Endothelial cell of umbilical vein (primary cell): ENCODE measurements at regions not wholly inside any gene's neighbourhood (a gene's known extent, or its start where the extent isn't known, plus 50 kb on each side); places are given as distances from the start of the nearest gene placed in this dataset.

Experiments used
- BruUV-seq: library from RNA; stranded (reverse); fragments of 400-500 nt; replicated peaks from 2 replicates; lab custom pipeline; 2021; lab: Mats Ljungman, UMichigan
- CTCF ChIA-PET: fragments of 300-600, 350-600 bp; sonication (Branson Sonifier 250); formaldehyde crosslinking; loops from one replicate; lab custom pipeline; 2021; ENCODE audit warnings: antibody characterized with exemption, inconsistent platforms; lab: Charles Lee
- POLR2A ChIA-PET: fragments of 300-600, 350-600 bp; sonication (Branson Sonifier 250); formaldehyde crosslinking; loops from one replicate; lab custom pipeline; 2021; ENCODE audit warnings: antibody characterized with exemption, inconsistent platforms; lab: Charles Lee
- DNase-seq: peaks from one replicate; pipeline ENCODE4 v3.0.0-alpha.2; 2011; ENCODE audit warnings: low read depth, low spot score
- FAIRE-seq: peaks from 2 replicates; lab custom pipeline; 2011; peaks lifted over from hg19 to GRCh38; lab: Jason Lieb, UNC
- H2AFZ ChIP-seq: 2 replicates; pipeline ENCODE4 v1.6.0; 2012; ENCODE audit warnings: low read depth, low read length, control low read depth, inconsistent platforms
- H3K27ac ChIP-seq: 2 replicates; pipeline ENCODE4 v1.5.1; 2011; ENCODE audit warnings: low read depth, mild to moderate bottlenecking, control low read depth, low read length, moderate library complexity; ENCODE audit not compliant: insufficient read depth
- H3K27me3 ChIP-seq, 2 experiments: 2 replicates each; pipeline versions ENCODE4 v1.6.0 to v1.6.1; 2011; ENCODE audit warnings: low read length in 2 of 2, mixed read lengths in 1 of 2; ENCODE audit not compliant: control insufficient read depth in 2 of 2, insufficient read depth in 2 of 2
- H3K36me3 ChIP-seq, 2 experiments: 2 replicates in 1 of 2; 3 replicates in 1 of 2; pipeline ENCODE4 v1.5.1; 2011; ENCODE audit warnings: low read length in 2 of 2, mild to moderate bottlenecking in 1 of 2, moderate library complexity in 1 of 2; ENCODE audit not compliant: control insufficient read depth in 2 of 2, insufficient read depth in 2 of 2; ENCODE audit errors: extremely low read depth in 1 of 2
- H3K4me1 ChIP-seq: 3 replicates; pipeline ENCODE4 v1.5.1; 2011; ENCODE audit warnings: mild to moderate bottlenecking, low read length; ENCODE audit not compliant: control insufficient read depth, insufficient read depth; ENCODE audit errors: extremely low read depth
- H3K4me2 ChIP-seq: 2 replicates; pipeline ENCODE4 v1.6.1; 2011; ENCODE audit warnings: low read length, control low read depth, mixed read lengths; ENCODE audit not compliant: insufficient read depth
- H3K4me3 ChIP-seq, 3 experiments: fragments of 200-600 bp in 1 of 3; sonication (generic), shearing (Covaris generic) in 1 of 3; replicated peaks in 1 of 3; 2 replicates each; pipeline ENCODE4 v1.5.1; 2011 to 2016; ENCODE audit warnings: control low read depth in 3 of 3, low read length in 3 of 3, mild to moderate bottlenecking in 2 of 3, inconsistent platforms in 1 of 3, low read depth in 1 of 3, moderate library complexity in 1 of 3; ENCODE audit not compliant: insufficient read depth in 1 of 3
- H3K79me2 ChIP-seq: 2 replicates; pipeline ENCODE4 v1.6.0; 2012; ENCODE audit warnings: low read length, inconsistent platforms; ENCODE audit not compliant: control insufficient read depth, insufficient read depth
- H3K9ac ChIP-seq: replicated peaks from 2 replicates; pipeline ENCODE3; 2011; ENCODE audit warnings: low read length, control low read depth; ENCODE audit not compliant: insufficient read depth; ENCODE audit errors: extremely low read depth
- H3K9me1 ChIP-seq: replicated peaks from 3 replicates; pipeline ENCODE4 v1.6.0; 2011; ENCODE audit warnings: mild to moderate bottlenecking, low read length; ENCODE audit not compliant: control insufficient read depth, insufficient read depth; ENCODE audit errors: extremely low read depth
- H3K9me3 ChIP-seq: replicated peaks from 2 replicates; pipeline ENCODE4 v1.5.1; 2012; ENCODE audit warnings: low read length, inconsistent platforms; ENCODE audit not compliant: control insufficient read depth, insufficient read depth
- H4K20me1 ChIP-seq: replicated peaks from 2 replicates; pipeline ENCODE3; 2011; ENCODE audit warnings: mild to moderate bottlenecking, low read length; ENCODE audit not compliant: control insufficient read depth, insufficient read depth; ENCODE audit errors: extremely low read depth
- CTCF ChIP-seq, 2 donors: IDR thresholded peaks; 1 replicate in 1 of 2; 2 replicates in 1 of 2; pipeline ENCODE4 v1.5.1; 2011; ENCODE audit warnings: low read length in 2 of 2, mild to moderate bottlenecking in 2 of 2, moderate library complexity in 2 of 2, control low read depth in 1 of 2, inconsistent platforms in 1 of 2, low read depth in 1 of 2; ENCODE audit not compliant: insufficient read depth in 1 of 2; ENCODE audit errors: extremely low read depth in 1 of 2
- EZH2 ChIP-seq: IDR thresholded peaks from 2 replicates; pipeline ENCODE4 v1.6.1; 2012; ENCODE audit warnings: borderline replicate concordance, low read depth, mild to moderate bottlenecking, moderate library complexity, low read length, inconsistent platforms; ENCODE audit not compliant: severe bottlenecking
- FOS ChIP-seq: IDR thresholded peaks from 2 replicates; pipeline ENCODE4 v1.6.1; 2011; ENCODE audit warnings: mild to moderate bottlenecking, low read length, moderate library complexity, borderline replicate concordance; ENCODE audit not compliant: insufficient read depth
- GATA2 ChIP-seq: IDR thresholded peaks from 2 replicates; pipeline ENCODE4 v1.7.0; 2011; ENCODE audit warnings: low read depth, mild to moderate bottlenecking, moderate library complexity, mixed read lengths, low read length; ENCODE audit not compliant: insufficient read length, insufficient read depth
- JUN ChIP-seq: IDR thresholded peaks from 2 replicates; pipeline ENCODE4 v1.6.1; 2011; ENCODE audit warnings: borderline replicate concordance, low read depth; ENCODE audit not compliant: insufficient read length, insufficient read depth
- MAX ChIP-seq: IDR thresholded peaks from 2 replicates; pipeline ENCODE4 v1.6.1; 2011; ENCODE audit not compliant: insufficient read depth, insufficient read length
- POLR2A ChIP-seq: IDR thresholded peaks from 2 replicates; pipeline ENCODE4 v1.6.1; 2012; ENCODE audit warnings: low read depth, mild to moderate bottlenecking, control low read depth, low read length
- POLR2AphosphoS5 ChIP-seq: IDR thresholded peaks from 2 replicates; pipeline ENCODE4 v1.6.1; 2012; ENCODE audit warnings: low read depth, mild to moderate bottlenecking, control low read depth, low read length, moderate library complexity; ENCODE audit not compliant: insufficient read depth
- dilution Hi-C: fragments of 300-500 bp; cut with MboI; formaldehyde crosslinking; loops from one replicate; pipeline ENCODE4 v1.15.0; 2019; ENCODE audit warnings: low sequenced_read_pairs; ENCODE audit not compliant: extremely low pct_ligation_motif_present
- intact Hi-C: fragments of 100-400 bp; cut with micrococcal nuclease; formaldehyde crosslinking; loops from one replicate; pipeline ENCODE4 v1.10.0; 2022

- FAIRE-seq (no peak), DNase-seq (no peak)
- no peaks in the 10 kb centered on the region for H3K79me2 ChIP-seq
- no peak overlapping the region for H3K9ac ChIP-seq
- no peak overlapping the region for H3K4me3 ChIP-seq
- ChIA-PET POLR2A (no interaction called here), CTCF (no interaction called here)
- intact Hi-C loops (no loop called here), dilution Hi-C loops (no loop called here)
- H2AFZ ChIP-seq: no peak overlapping the region
- no TSS peak for BruUV-seq
- no peaks in the 10 kb centered on the region for H3K9me1 ChIP-seq
- no peak overlapping the region for H3K4me2 ChIP-seq
- no peaks in the 10 kb centered on the region for H3K27me3 ChIP-seq
- no peaks in the 10 kb centered on the region for H3K36me3 ChIP-seq
- H3K27ac ChIP-seq: no peak overlapping the region
- no peaks in the 10 kb centered on the region for H3K9me3 ChIP-seq
- no peak for TF ChIP-seq JUN
- no peak for TF ChIP-seq MAX
- TF ChIP-seq POLR2A: no peak
- TF ChIP-seq GATA2: no peak
- TF ChIP-seq FOS: no peak
- no peak for TF ChIP-seq CTCF (IDR thresholded peaks at IDR 0.05; ENCODE audit: extremely low read depth in 1 of 2, insufficient read depth in 1 of 2, low read depth in 1 of 2, low read length in 2 of 2)
- TF ChIP-seq EZH2: no peak
- no peak for TF ChIP-seq POLR2AphosphoS5
- H3K4me1 ChIP-seq: no peaks in the 10 kb centered on the region
- no peaks in the 10 kb centered on the region for H4K20me1 ChIP-seq
Observed at GRCh38 chr12:28811457-28811856, 337.6 kb upstream of the FAR2 start.
